SJCRH30 (cell line): ENCODE measurements at regions not wholly inside any gene's neighbourhood (a gene's known extent, or its start where the extent isn't known, plus 50 kb on each side); places are given as distances from the start of the nearest gene placed in this dataset.

Experiments
- DNase-seq, 2 experiments: peaks; one replicate each; pipeline ENCODE4 v3.0.0-alpha.2; 2015 to 2020
- H3K27ac ChIP-seq: fragments of 250-450 bp; sonication (Bioruptor Pico); 2 replicates; pipeline ENCODE4 v1.5.1; 2020; ENCODE audit warnings: mild to moderate bottlenecking, moderate library complexity
- H3K27me3 ChIP-seq: fragments of 250-450 bp; sonication (Bioruptor Pico); 2 replicates; pipeline ENCODE4 v1.5.1; 2020; ENCODE audit warnings: mild to moderate bottlenecking, moderate library complexity
- H3K36me3 ChIP-seq: fragments of 250-450 bp; sonication (Bioruptor Pico); 2 replicates; pipeline ENCODE4 v1.5.1; 2020; ENCODE audit warnings: mild to moderate bottlenecking, moderate library complexity
- H3K4me1 ChIP-seq: fragments of 250-450 bp; sonication (Bioruptor Pico); 2 replicates; pipeline ENCODE4 v1.5.1; 2020; ENCODE audit warnings: mild to moderate bottlenecking, moderate library complexity
- H3K4me3 ChIP-seq: fragments of 250-450 bp; sonication (Bioruptor Pico); 2 replicates; pipeline ENCODE4 v1.5.1; 2020; ENCODE audit warnings: mild to moderate bottlenecking, moderate library complexity
- H3K9me3 ChIP-seq: fragments of 250-450 bp; sonication (Bioruptor Pico); replicated peaks from 2 replicates; pipeline ENCODE4 v1.5.1; 2020; ENCODE audit warnings: mild to moderate bottlenecking, moderate library complexity

DNA sequence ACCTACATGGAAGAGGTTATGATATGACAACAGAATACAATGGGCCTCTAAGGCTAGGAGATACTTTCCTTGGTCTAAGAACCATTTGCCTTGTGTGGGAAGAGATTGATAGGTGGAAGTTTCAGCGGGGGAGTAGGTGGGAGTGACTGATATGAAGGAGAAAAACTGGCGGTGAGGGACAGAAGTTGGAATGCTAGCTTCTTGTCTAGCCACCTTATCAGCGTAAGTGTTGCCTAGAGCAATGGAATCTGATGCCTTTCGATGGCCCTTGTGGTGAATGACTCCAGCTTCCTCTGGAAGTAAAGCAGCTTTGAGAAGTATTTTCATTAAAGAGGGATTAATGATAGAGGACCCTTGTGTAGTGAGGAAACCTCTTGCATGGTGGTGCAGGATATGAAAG, 121.3 kb upstream of the GULP1 start:
- no peaks in the 10 kb centered on the region for H3K36me3 ChIP-seq
- H3K27ac ChIP-seq: no peak overlapping the region
- peaks cover 4% of the 10 kb centered on the region; the same call in 1 of the 2 replicates for H3K9me3 ChIP-seq
- H3K4me3 ChIP-seq: no peak overlapping the region
- H3K27me3 ChIP-seq: no peaks in the 10 kb centered on the region
- H3K4me1 ChIP-seq: no peaks in the 10 kb centered on the region
- no peak for DNase-seq

DNA sequence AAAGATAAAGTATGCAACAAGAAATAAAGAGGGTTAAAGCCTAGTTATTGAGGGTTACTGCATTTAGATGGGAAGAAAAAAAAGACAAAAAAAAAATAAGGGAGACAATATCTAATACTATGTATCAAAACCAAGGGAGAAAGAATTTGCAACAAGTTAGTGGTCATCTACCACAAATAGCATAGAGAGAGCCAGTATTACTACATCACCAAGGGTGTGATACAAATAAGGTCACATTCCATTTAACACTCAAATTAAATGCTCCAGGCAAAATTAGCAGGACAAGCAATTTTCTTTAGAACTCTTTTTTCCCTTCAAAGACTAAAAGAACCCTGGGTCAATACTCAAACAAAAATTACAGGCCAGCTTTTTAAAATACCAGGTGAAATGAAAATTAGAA, 115.1 kb upstream of the GULP1 start:
- Histone ChIP-seq H3K27me3 (no peaks in the 10 kb centered on the region), H3K36me3 (no peaks in the 10 kb centered on the region; the same call in 1 of the 2 replicates), H3K9me3 (no peaks in the 10 kb centered on the region), H3K4me3 (no peak overlapping the region), H3K27ac (no peak overlapping the region), H3K4me1 (no peaks in the 10 kb centered on the region; the same call in 1 of the 2 replicates)
- no peak for DNase-seq

DNA sequence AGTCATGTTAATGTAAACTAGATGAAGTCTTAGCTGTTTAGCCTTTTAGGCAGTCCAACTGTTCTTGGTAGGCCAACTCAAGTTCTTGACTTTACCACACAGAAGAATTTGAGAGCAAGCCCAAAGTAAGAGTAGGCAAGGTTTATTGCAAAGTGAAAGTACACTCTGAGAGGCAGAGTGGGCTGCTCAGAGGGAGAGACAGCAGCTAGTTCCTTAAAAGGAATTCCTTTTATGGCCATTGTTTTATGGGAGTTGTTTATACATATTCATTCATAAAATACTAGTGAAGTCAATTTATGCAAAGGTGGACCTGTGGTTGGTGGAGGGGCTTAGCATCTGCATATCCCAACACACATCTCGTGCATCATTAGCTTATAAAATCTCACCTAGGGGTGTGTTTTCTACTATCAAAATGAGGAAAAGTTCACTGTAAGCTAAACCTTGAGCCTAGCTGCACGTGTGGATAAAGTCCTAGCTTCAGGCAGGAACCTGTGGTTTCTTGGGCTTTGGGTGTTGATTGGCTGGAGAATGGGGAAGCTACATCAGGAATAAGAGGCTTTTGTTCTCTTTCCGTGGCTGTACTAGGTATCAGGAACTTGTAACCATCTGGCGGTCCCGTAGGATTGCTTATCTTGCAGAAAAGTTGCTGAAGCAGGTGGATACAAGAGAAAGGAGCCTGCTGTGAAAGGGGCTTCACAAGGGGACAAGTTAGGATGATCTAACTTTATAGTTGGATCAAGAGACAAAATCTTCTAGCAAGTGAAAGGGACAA, 110.4 kb upstream of the GULP1 start:
- peak; percentile 67 to 90 for DNase-seq

DNA sequence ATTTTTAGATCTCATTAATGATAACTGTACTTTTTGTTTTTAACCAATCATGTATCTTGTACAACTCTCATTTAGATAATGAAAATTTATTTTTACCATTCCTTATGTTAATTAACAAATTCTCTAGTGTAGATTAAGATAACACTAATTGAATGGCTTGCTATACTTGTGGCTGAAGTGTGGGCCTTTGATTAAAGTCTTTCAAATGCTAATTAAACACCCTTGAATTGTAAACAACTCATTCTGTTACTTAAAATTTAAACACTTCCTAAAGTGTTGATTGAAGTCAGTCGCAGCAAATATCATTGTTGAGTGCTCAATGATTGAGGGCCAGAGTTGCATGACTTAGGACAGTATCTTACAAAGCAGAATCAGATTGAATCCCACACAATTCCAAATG, 109.8 kb upstream of the GULP1 start:
- Histone ChIP-seq H3K4me1 (no peaks in the 10 kb centered on the region; the same call in 1 of the 2 replicates), H3K27ac (no peak overlapping the region), H3K36me3 (no peaks in the 10 kb centered on the region; the same call in 1 of the 2 replicates), H3K27me3 (no peaks in the 10 kb centered on the region), H3K4me3 (no peak overlapping the region), H3K9me3 (no peaks in the 10 kb centered on the region)
- no peak for DNase-seq

More for the DNA sequence above, 110.4 kb upstream of the GULP1 start:
- H3K27ac ChIP-seq: no peak overlapping the region
- peak overlapping the region; percentile 17 for H3K4me3 ChIP-seq
- H3K4me1 ChIP-seq: no peaks in the 10 kb centered on the region; the same call in 1 of the 2 replicates
- H3K27me3 ChIP-seq: no peaks in the 10 kb centered on the region
- H3K36me3 ChIP-seq: no peaks in the 10 kb centered on the region; the same call in 1 of the 2 replicates
- no peaks in the 10 kb centered on the region for H3K9me3 ChIP-seq

DNA sequence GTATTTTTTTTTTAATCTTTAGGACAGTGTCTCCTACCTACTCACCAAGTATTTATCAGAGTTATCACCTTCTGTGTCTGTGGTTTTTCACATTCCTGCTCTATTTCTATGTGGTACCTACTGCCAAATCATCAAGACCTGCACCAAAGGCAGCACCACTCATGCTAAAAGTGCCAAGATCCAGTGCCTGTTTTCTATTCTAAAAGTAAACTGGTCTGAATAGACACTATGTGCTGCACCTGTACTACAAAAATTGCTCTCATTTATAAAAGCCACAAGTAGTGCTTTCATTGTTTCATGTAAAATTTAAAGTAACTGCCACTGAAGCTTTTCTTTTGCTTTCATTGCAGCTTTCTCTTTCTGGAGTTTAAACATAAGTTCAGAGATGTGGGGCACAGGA, 103.9 kb upstream of the GULP1 start:
- no peak overlapping the region for H3K27ac ChIP-seq
- no peaks in the 10 kb centered on the region for H3K27me3 ChIP-seq
- no peaks in the 10 kb centered on the region for H3K9me3 ChIP-seq
- no peak for DNase-seq
- no peak overlapping the region for H3K4me3 ChIP-seq
- no peaks in the 10 kb centered on the region for H3K4me1 ChIP-seq
- H3K36me3 ChIP-seq: no peaks in the 10 kb centered on the region

GRCh38 chr2:188189356-188189755, 102.3 kb upstream of the GULP1 start:
- no peak for DNase-seq
- no peaks in the 10 kb centered on the region for H3K36me3 ChIP-seq
- no peak overlapping the region for H3K4me3 ChIP-seq

GRCh38 chr2:188193230-188193629, 98.4 kb upstream of the GULP1 start:
- H3K9me3 ChIP-seq: no peaks in the 10 kb centered on the region
- DNase-seq: no peak

More at GRCh38 chr2:188189356-188189755, 102.3 kb upstream of the GULP1 start:
- no peaks in the 10 kb centered on the region for H3K9me3 ChIP-seq
- H3K27me3 ChIP-seq: no peaks in the 10 kb centered on the region
- H3K27ac ChIP-seq: no peak overlapping the region
- no peaks in the 10 kb centered on the region for H3K4me1 ChIP-seq

GRCh38 chr2:188196343-188197008, 95.2 kb upstream of the GULP1 start:
- H3K4me1 ChIP-seq: peaks cover 9% of the 10 kb centered on the region

More at GRCh38 chr2:188193230-188193629, 98.4 kb upstream of the GULP1 start:
- Histone ChIP-seq H3K27me3 (no peaks in the 10 kb centered on the region), H3K36me3 (no peaks in the 10 kb centered on the region), H3K4me1 (no peaks in the 10 kb centered on the region), H3K4me3 (no peak overlapping the region), H3K27ac (no peak overlapping the region)

GRCh38 chr2:188199716-188200128, 92.0 kb upstream of the GULP1 start:
- Histone ChIP-seq H3K4me3 (no peak overlapping the region), H3K36me3 (no peaks in the 10 kb centered on the region), H3K9me3 (no peaks in the 10 kb centered on the region), H3K27ac (peak overlapping the region; percentile 18), H3K4me1 (peaks cover 9% of the 10 kb centered on the region), H3K27me3 (no peaks in the 10 kb centered on the region)
- DNase-seq: peak; percentile 30 to 50

More at GRCh38 chr2:188196343-188197008, 95.2 kb upstream of the GULP1 start:
- Histone ChIP-seq H3K36me3 (no peaks in the 10 kb centered on the region), H3K27me3 (no peaks in the 10 kb centered on the region), H3K9me3 (no peaks in the 10 kb centered on the region), H3K4me3 (no peak overlapping the region), H3K27ac (no peak overlapping the region)
- DNase-seq: no peak

DNA sequence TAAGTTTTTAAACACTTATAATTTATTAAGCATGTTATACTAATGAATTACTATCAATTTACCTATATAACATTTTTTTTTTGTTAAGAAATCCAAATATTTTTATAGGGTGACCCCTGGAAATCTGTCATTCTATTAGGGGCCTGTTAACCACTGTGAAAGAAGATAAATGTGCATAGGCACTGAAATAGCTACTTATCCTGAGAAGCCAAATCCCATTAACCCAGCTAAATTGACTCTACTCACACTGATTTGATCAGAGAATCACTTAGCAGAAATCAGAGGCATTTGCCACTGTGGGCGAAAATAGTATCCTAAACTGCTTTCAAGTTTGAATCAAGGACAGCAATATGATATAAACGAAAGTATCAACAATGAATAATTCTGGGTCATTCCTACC, 90.0 kb upstream of the GULP1 start:
- Histone ChIP-seq H3K9me3 (no peaks in the 10 kb centered on the region), H3K4me3 (no peak overlapping the region), H3K36me3 (no peaks in the 10 kb centered on the region), H3K27ac (no peak overlapping the region), H3K4me1 (peaks cover 9% of the 10 kb centered on the region), H3K27me3 (no peaks in the 10 kb centered on the region)
- DNase-seq: no peak

GRCh38 chr2:188202777-188203176, 88.9 kb upstream of the GULP1 start:
- no peaks in the 10 kb centered on the region for H3K9me3 ChIP-seq
- H3K4me1 ChIP-seq: peaks cover 9% of the 10 kb centered on the region
- H3K27ac ChIP-seq: no peak overlapping the region
- no peak overlapping the region for H3K4me3 ChIP-seq
- no peaks in the 10 kb centered on the region for H3K36me3 ChIP-seq
- H3K27me3 ChIP-seq: no peaks in the 10 kb centered on the region
- DNase-seq: no peak

DNA sequence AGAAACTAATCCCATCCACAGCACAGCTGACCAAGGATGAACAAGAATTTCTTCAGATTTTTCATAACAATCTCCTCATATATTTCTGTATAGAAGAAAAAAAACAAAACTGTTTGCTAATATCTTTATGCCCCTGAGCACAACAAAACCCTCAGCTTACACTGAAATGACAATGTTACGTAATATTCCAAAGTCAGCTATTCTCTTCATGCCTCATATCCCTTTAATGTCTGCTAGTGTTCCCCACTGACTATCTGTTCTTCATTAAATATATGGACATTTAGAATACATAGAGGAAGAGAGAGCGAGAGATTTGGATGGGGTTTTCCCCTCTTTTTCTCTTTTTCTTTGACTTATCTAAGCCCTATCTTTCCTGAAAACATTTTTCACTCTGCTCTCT, 87.9 kb upstream of the GULP1 start:
- no peak overlapping the region for H3K27ac ChIP-seq
- H3K4me1 ChIP-seq: peaks cover 9% of the 10 kb centered on the region
- H3K36me3 ChIP-seq: no peaks in the 10 kb centered on the region
- no peak overlapping the region for H3K4me3 ChIP-seq
- H3K27me3 ChIP-seq: no peaks in the 10 kb centered on the region
- DNase-seq: no peak
- H3K9me3 ChIP-seq: no peaks in the 10 kb centered on the region

DNA sequence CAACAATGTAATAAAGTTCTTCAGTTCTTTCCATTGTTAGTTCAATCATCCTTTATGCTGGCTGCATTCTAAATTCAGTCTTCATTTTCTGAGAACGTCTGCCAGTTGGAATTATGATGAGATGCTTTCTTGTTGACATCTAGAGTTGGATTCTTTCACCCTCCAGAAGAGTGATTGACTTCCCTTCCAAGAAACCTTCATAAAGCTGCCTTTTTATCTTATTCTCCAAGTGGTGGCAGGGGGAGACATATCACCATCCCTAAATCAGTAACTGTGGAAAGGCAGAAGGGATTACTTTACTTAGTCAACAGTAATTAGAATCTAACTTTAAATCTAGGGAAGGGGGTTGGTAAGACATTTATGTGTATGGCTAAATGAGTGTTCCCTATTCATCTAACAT, 86.8 kb upstream of the GULP1 start:
- Histone ChIP-seq H3K4me1 (peaks cover 2% of the 10 kb centered on the region), H3K36me3 (no peaks in the 10 kb centered on the region), H3K4me3 (no peak overlapping the region), H3K27me3 (no peaks in the 10 kb centered on the region), H3K27ac (no peak overlapping the region), H3K9me3 (no peaks in the 10 kb centered on the region)
- DNase-seq: no peak

- Histone ChIP-seq H3K9me3 (no peaks in the 10 kb centered on the region), H3K27me3 (no peaks in the 10 kb centered on the region), H3K4me1 (no peaks in the 10 kb centered on the region), H3K36me3 (no peaks in the 10 kb centered on the region), H3K27ac (no peak overlapping the region), H3K4me3 (no peak overlapping the region)
- no peak for DNase-seq
These were observed 84.1 kb upstream of the GULP1 start for GRCh38 chr2:188207554-188207953.

DNA sequence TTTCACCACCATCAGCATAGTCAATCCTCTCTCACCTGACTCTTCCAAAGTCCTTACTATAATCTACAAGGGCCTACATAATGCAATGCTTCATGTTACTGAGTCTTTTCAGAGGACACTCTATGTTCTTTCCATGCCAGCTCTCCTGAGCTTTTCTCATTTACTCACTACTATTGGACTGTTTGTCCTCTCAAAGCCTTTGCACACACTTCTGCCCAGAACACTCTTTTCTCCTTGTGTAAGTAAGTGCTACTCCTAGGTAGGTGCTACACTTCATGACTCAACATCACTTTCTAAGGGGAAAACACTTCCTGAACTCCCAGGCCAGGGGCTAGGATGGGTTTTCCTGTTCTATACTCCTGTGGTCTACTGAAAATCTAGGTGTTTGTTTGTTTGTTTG, 82.5 kb upstream of the GULP1 start:
- Histone ChIP-seq H3K4me1 (no peaks in the 10 kb centered on the region), H3K36me3 (no peaks in the 10 kb centered on the region), H3K27ac (no peak overlapping the region), H3K4me3 (no peak overlapping the region), H3K27me3 (no peaks in the 10 kb centered on the region), H3K9me3 (no peaks in the 10 kb centered on the region)
- no peak for DNase-seq
